ENCODE measurements at regions not wholly inside any gene's neighbourhood (a gene's known extent, or its start where the extent isn't known, plus 50 kb on each side); places are given as distances from the start of the nearest gene placed in this dataset.

GRCh38 chr12:68452078-68452715 is 120.0 kb upstream of the MDM1 start:
- DNase-seq (ENCODE audit: low spot score) = no peak
- TF ChIP-seq CTCF (IDR thresholded peaks at IDR 0.05; ENCODE audit: extremely low read depth, missing control alignments) = no peak

GRCh38 chr12:68453278-68453677 is 121.1 kb upstream of the MDM1 start:
- TF ChIP-seq CTCF (IDR thresholded peaks at IDR 0.05; ENCODE audit: extremely low read depth, missing control alignments) = no peak
- no peak for DNase-seq (ENCODE audit: low spot score)

GRCh38 chr12:68453876-68454275 is 121.7 kb upstream of the MDM1 start:
- no peak for TF ChIP-seq CTCF (IDR thresholded peaks at IDR 0.05; ENCODE audit: extremely low read depth, missing control alignments)

GRCh38 chr12:68454892-68455291 is 122.7 kb upstream of the MDM1 start:
- DNase-seq (ENCODE audit: low spot score) = no peak

More at GRCh38 chr12:68453876-68454275, 121.7 kb upstream of the MDM1 start:
- DNase-seq (ENCODE audit: low spot score) = no peak

GRCh38 chr12:68455691-68456345 is 123.7 kb upstream of the MDM1 start:
- TF ChIP-seq CTCF (IDR thresholded peaks at IDR 0.05; ENCODE audit: extremely low read depth, missing control alignments) = no peak
- DNase-seq (ENCODE audit: low spot score) = no peak

More at GRCh38 chr12:68454892-68455291, 122.7 kb upstream of the MDM1 start:
- TF ChIP-seq CTCF (IDR thresholded peaks at IDR 0.05; ENCODE audit: extremely low read depth, missing control alignments) = no peak

- DNase-seq (ENCODE audit: low spot score) = no peak
- TF ChIP-seq CTCF (IDR thresholded peaks at IDR 0.05; ENCODE audit: extremely low read depth, missing control alignments) = no peak
Measured at GRCh38 chr12:68458866-68459265, 126.7 kb upstream of the MDM1 start.

- DNase-seq (ENCODE audit: low spot score) = no peak
- TF ChIP-seq CTCF (IDR thresholded peaks at IDR 0.05; ENCODE audit: extremely low read depth, missing control alignments) = no peak
Measured at GRCh38 chr12:68460236-68460635, 128.1 kb upstream of the MDM1 start.

All from GM20000 (cell line).